Natural killer cell treated with Interleukin-12 subunit alpha and Interleukin-12 subunit beta and Interleukin-15 and Interleukin-18, amount 100 ng/mL, for 72 hours (primary cell): ENCODE measurements at regions not wholly inside any gene's neighbourhood (a gene's known extent, or its start where the extent isn't known, plus 50 kb on each side); places are given as distances from the start of the nearest gene placed in this dataset.
"Not testable (repeated sequence)": the region's sequence is repeated elsewhere in the genome, so short reads cannot be mapped to it uniquely, and the experiment has no call there.

Experiments used
- ATAC-seq, 2 donors: fragments of 150-1000 bp; cut with Tn5 transposase in 1 of 2; sonication (Bioruptor Pico), chemical (Tn5 transposase) in 1 of 2; 2 replicates each; pipeline ENCODE4 v1.10.0; 2021
- DNase-seq: peaks from one replicate; pipeline ENCODE4 v3.0.0; 2022; ENCODE audit warnings: low spot score
- H3K27ac Mint-ChIP-seq, 2 donors: 1 replicate in 1 of 2; 2 replicates in 1 of 2; pipeline ENCODE4 v1.8.0; 2022; ENCODE audit warnings: mixed read lengths in 2 of 2, mild to moderate bottlenecking in 1 of 2, moderate library complexity in 1 of 2
- H3K27me3 Mint-ChIP-seq, 2 donors: 1 replicate in 1 of 2; 2 replicates in 1 of 2; pipeline ENCODE4 v1.8.0; 2022; ENCODE audit warnings: mixed read lengths in 2 of 2
- H3K36me3 Mint-ChIP-seq: one replicate; pipeline ENCODE4 v1.8.0; 2022; ENCODE audit warnings: mixed read lengths
- H3K4me1 Mint-ChIP-seq, 2 donors: 1 replicate in 1 of 2; 2 replicates in 1 of 2; pipeline ENCODE4 v1.8.0; 2022; ENCODE audit warnings: low read depth in 2 of 2, mixed read lengths in 2 of 2, mild to moderate bottlenecking in 1 of 2
- H3K4me3 Mint-ChIP-seq: one replicate; pipeline ENCODE4 v1.8.0; 2022; ENCODE audit warnings: mixed read lengths
- H3K9me3 Mint-ChIP-seq: 2 replicates; pipeline ENCODE4 v1.8.0; 2022; ENCODE audit warnings: mixed read lengths

GRCh38 chr5:1654786-1655495, 131.2 kb upstream of the LPCAT1 start:
- H3K36me3 Mint-ChIP-seq: peaks cover 4% of the 10 kb centered on the region
- no peak overlapping the region for H3K4me3 Mint-ChIP-seq
- peaks cover 28 to 32% of the 10 kb centered on the region in 2 donors for H3K27me3 Mint-ChIP-seq
- no peak for DNase-seq
- H3K4me1 Mint-ChIP-seq: no peaks in the 10 kb centered on the region
- H3K9me3 Mint-ChIP-seq: no peaks in the 10 kb centered on the region
- ATAC-seq: no peak
- H3K27ac Mint-ChIP-seq: no peak overlapping the region

- H3K9me3 Mint-ChIP-seq, H3K4me3 Mint-ChIP-seq: not testable (repeated sequence)
These were observed 130.2 kb upstream of the LPCAT1 start for GRCh38 chr5:1653698-1654651.

GRCh38 chr5:1652873-1653697, 129.3 kb upstream of the LPCAT1 start:
- Mint-ChIP-seq H3K36me3 (peaks cover 4% of the 10 kb centered on the region), H3K9me3 (no peaks in the 10 kb centered on the region), H3K4me3 (no peak overlapping the region), H3K27ac (no peak overlapping the region), H3K27me3 (peaks cover 30 to 36% of the 10 kb centered on the region in 2 donors), H3K4me1 (no peaks in the 10 kb centered on the region)
- DNase-seq (no peak), ATAC-seq (peak in 1 of 2 donors; percentile 17)

More at GRCh38 chr5:1653698-1654651, 130.2 kb upstream of the LPCAT1 start:
- H3K27me3 Mint-ChIP-seq: peaks cover 31 to 41% of the 10 kb centered on the region in 2 donors
- H3K4me1 Mint-ChIP-seq, H3K27ac Mint-ChIP-seq, DNase-seq, H3K36me3 Mint-ChIP-seq: not testable (repeated sequence)
- peak; percentile 91 to 95 for ATAC-seq

GRCh38 chr5:1651971-1652872, 128.5 kb upstream of the LPCAT1 start:
- H3K4me3 Mint-ChIP-seq: no peak overlapping the region
- peaks cover 28 to 32% of the 10 kb centered on the region in 2 donors for H3K27me3 Mint-ChIP-seq
- H3K36me3 Mint-ChIP-seq: peaks cover 4% of the 10 kb centered on the region
- ATAC-seq: no peak
- H3K4me1 Mint-ChIP-seq: no peaks in the 10 kb centered on the region
- H3K27ac Mint-ChIP-seq: no peak overlapping the region
- no peak for DNase-seq
- no peaks in the 10 kb centered on the region for H3K9me3 Mint-ChIP-seq

- ATAC-seq (no peak), DNase-seq (no peak)
- peaks cover 25 to 26% of the 10 kb centered on the region in 2 donors for H3K27me3 Mint-ChIP-seq
- peaks cover 4% of the 10 kb centered on the region for H3K36me3 Mint-ChIP-seq
- no peak overlapping the region for H3K4me3 Mint-ChIP-seq
- H3K9me3 Mint-ChIP-seq: no peaks in the 10 kb centered on the region
- no peak overlapping the region for H3K27ac Mint-ChIP-seq
- H3K4me1 Mint-ChIP-seq: no peaks in the 10 kb centered on the region
These were observed 127.5 kb upstream of the LPCAT1 start for GRCh38 chr5:1651250-1651649.

- Mint-ChIP-seq H3K4me1 (no peaks in the 10 kb centered on the region), H3K36me3 (peaks cover 4% of the 10 kb centered on the region), H3K9me3 (no peaks in the 10 kb centered on the region), H3K27ac (no peak overlapping the region), H3K27me3 (peaks cover 28 to 30% of the 10 kb centered on the region in 2 donors), H3K4me3 (no peak overlapping the region)
- DNase-seq (no peak), ATAC-seq (no peak)
These were observed 125.8 kb upstream of the LPCAT1 start for GRCh38 chr5:1649554-1649953.

- ATAC-seq (no peak), DNase-seq (no peak)
- Mint-ChIP-seq H3K27ac (no peak overlapping the region), H3K4me1 (no peaks in the 10 kb centered on the region), H3K36me3 (peaks cover 4% of the 10 kb centered on the region), H3K9me3 (no peaks in the 10 kb centered on the region), H3K4me3 (no peak overlapping the region), H3K27me3 (peaks cover 27 to 30% of the 10 kb centered on the region in 2 donors)
These were observed 125.0 kb upstream of the LPCAT1 start for GRCh38 chr5:1648806-1649205.

- peaks cover 24 to 30% of the 10 kb centered on the region in 2 donors for H3K27me3 Mint-ChIP-seq
- no peak for DNase-seq
These were observed 123.8 kb upstream of the LPCAT1 start for GRCh38 chr5:1647580-1647979.

GRCh38 chr5:1644810-1645571, 121.2 kb upstream of the LPCAT1 start:
- peak; percentile 61 for DNase-seq
- peak; percentile 88 to 90 for ATAC-seq
- Mint-ChIP-seq H3K27ac (no peak overlapping the region), H3K9me3 (no peaks in the 10 kb centered on the region), H3K27me3 (peaks cover 16 to 25% of the 10 kb centered on the region in 2 donors), H3K4me1 (peaks cover 3 to 10% of the 10 kb centered on the region in 2 donors), H3K4me3 (no peak overlapping the region), H3K36me3 (no peaks in the 10 kb centered on the region)

More at GRCh38 chr5:1647580-1647979, 123.8 kb upstream of the LPCAT1 start:
- no peak for ATAC-seq
- Mint-ChIP-seq H3K4me1 (no peaks in the 10 kb centered on the region), H3K4me3 (no peak overlapping the region), H3K27ac (no peak overlapping the region), H3K9me3 (no peaks in the 10 kb centered on the region), H3K36me3 (peaks cover 4% of the 10 kb centered on the region)

- H3K27me3 Mint-ChIP-seq: peaks cover 16 to 19% of the 10 kb centered on the region in 2 donors
- H3K36me3 Mint-ChIP-seq, ATAC-seq, H3K27ac Mint-ChIP-seq, H3K9me3 Mint-ChIP-seq, DNase-seq, H3K4me1 Mint-ChIP-seq, H3K4me3 Mint-ChIP-seq: not testable (repeated sequence)
These were observed 120.6 kb upstream of the LPCAT1 start for GRCh38 chr5:1644393-1644809.

- no peak overlapping the region for H3K27ac Mint-ChIP-seq
- DNase-seq (no peak), ATAC-seq (no peak)
- H3K4me3 Mint-ChIP-seq: no peak overlapping the region
- no peaks in the 10 kb centered on the region for H3K9me3 Mint-ChIP-seq
- peaks cover 12 to 13% of the 10 kb centered on the region in 2 donors for H3K27me3 Mint-ChIP-seq
- peaks cover 3 to 10% of the 10 kb centered on the region in 2 donors for H3K4me1 Mint-ChIP-seq
- no peaks in the 10 kb centered on the region for H3K36me3 Mint-ChIP-seq
These were observed 120.1 kb upstream of the LPCAT1 start for GRCh38 chr5:1643651-1644392.
